Left lung (tissue), 4 donors: ENCODE measurements at regions not wholly inside any gene's neighbourhood (a gene's known extent, or its start where the extent isn't known, plus 50 kb on each side); places are given as distances from the start of the nearest gene placed in this dataset.

ENCODE experiments used
- ATAC-seq: fragments of 200-7000 bp; cut with Tn5 transposase; one replicate; pipeline ENCODE4 v1.9.1; 2020; ENCODE audit warnings: moderate library complexity
- DNase-seq, 4 donors: peaks; one replicate each; pipeline ENCODE4 v3.0.0-alpha.2; 2013 to 2020
- H3K27ac ChIP-seq, 2 donors: fragments of 200-600 bp; sonication (generic) in 1 of 2; one replicate each; pipeline versions ENCODE4 v1.5.0 to v1.8.0; 2020 to 2021
- H3K27me3 ChIP-seq, 2 donors: fragments of 200-600 bp; sonication (generic) in 1 of 2; one replicate each; pipeline versions ENCODE4 v1.5.0 to v1.8.0; 2020 to 2021
- H3K36me3 ChIP-seq, 2 donors: fragments of 200-600 bp; sonication (generic) in 1 of 2; one replicate each; pipeline versions ENCODE4 v1.5.0 to v1.8.0; 2020 to 2021
- H3K4me1 ChIP-seq, 2 donors: fragments of 200-600 bp; one replicate each; pipeline ENCODE4 v1.8.0; 2021
- H3K4me3 ChIP-seq, 2 donors: fragments of 200-600 bp; sonication (generic) in 1 of 2; one replicate each; pipeline versions ENCODE4 v1.5.0 to v1.8.0; 2020 to 2021; ENCODE audit warnings: mild to moderate bottlenecking in 1 of 2
- H3K9me3 ChIP-seq, 2 donors: fragments of 200-600 bp; sonication (generic) in 1 of 2; one replicate each; pipeline versions ENCODE4 v1.5.0 to v1.8.0; 2020 to 2021
- intact Hi-C, 2 donors: fragments of 100-400 bp; cut with DNase I; formaldehyde crosslinking; loops; one replicate each; pipeline versions ENCODE4 v1.11.2 to v1.14.2; 2022
- TF ChIP-seq, protein P1 (sequence below), 2 donors: fragments of 200-600 bp; sonication (generic) in 1 of 2; IDR thresholded peaks; one replicate each; pipeline versions ENCODE4 v1.5.0 to v1.8.0; 2021; ENCODE audit warnings: antibody characterized with exemption in 2 of 2
- donor health status: DM: no; HTN: yes; CAD: no.
- donor health status: DM: no; HTN: no; CAD: no.

- no peak overlapping the region for H3K4me3 ChIP-seq
- intact Hi-C loops, result no loop called here
- no peaks in the 10 kb centered on the region for H3K36me3 ChIP-seq
- peaks cover 0 to 5% of the 10 kb centered on the region in 2 donors for H3K27me3 ChIP-seq
- H3K27ac ChIP-seq, result no peak overlapping the region
- TF ChIP-seq, protein P1, sequence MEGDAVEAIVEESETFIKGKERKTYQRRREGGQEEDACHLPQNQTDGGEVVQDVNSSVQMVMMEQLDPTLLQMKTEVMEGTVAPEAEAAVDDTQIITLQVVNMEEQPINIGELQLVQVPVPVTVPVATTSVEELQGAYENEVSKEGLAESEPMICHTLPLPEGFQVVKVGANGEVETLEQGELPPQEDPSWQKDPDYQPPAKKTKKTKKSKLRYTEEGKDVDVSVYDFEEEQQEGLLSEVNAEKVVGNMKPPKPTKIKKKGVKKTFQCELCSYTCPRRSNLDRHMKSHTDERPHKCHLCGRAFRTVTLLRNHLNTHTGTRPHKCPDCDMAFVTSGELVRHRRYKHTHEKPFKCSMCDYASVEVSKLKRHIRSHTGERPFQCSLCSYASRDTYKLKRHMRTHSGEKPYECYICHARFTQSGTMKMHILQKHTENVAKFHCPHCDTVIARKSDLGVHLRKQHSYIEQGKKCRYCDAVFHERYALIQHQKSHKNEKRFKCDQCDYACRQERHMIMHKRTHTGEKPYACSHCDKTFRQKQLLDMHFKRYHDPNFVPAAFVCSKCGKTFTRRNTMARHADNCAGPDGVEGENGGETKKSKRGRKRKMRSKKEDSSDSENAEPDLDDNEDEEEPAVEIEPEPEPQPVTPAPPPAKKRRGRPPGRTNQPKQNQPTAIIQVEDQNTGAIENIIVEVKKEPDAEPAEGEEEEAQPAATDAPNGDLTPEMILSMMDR (IDR thresholded peaks at IDR 0.05), result no peak
- DNase-seq (no peak), ATAC-seq (no peak)
- H3K4me1 ChIP-seq, result no peaks in the 10 kb centered on the region
- no peaks in the 10 kb centered on the region for H3K9me3 ChIP-seq
Observed at GRCh38 chr11:32161293-32161692, 70.4 kb downstream of the RCN1 start.

- TF ChIP-seq, protein P1 (IDR thresholded peaks at IDR 0.05), result no peak
- Histone ChIP-seq H3K27ac (no peak overlapping the region), H3K27me3 (peaks cover 0 to 5% of the 10 kb centered on the region in 2 donors), H3K36me3 (no peaks in the 10 kb centered on the region), H3K9me3 (no peaks in the 10 kb centered on the region), H3K4me3 (no peak overlapping the region), H3K4me1 (no peaks in the 10 kb centered on the region)
- ATAC-seq (no peak), DNase-seq (no peak)
- intact Hi-C loops, result no loop called here
Observed at GRCh38 chr11:32162351-32162750, 71.5 kb downstream of the RCN1 start.

- TF ChIP-seq, protein P1 (IDR thresholded peaks at IDR 0.05), result no peak
- no peak overlapping the region for H3K27ac ChIP-seq
- H3K4me1 ChIP-seq, result no peaks in the 10 kb centered on the region
- H3K9me3 ChIP-seq, result no peaks in the 10 kb centered on the region
- no peak for DNase-seq
- no peaks in the 10 kb centered on the region for H3K36me3 ChIP-seq
- H3K4me3 ChIP-seq, result no peak overlapping the region
- intact Hi-C loops, result no loop called here
- no peak for ATAC-seq
- peaks cover 0 to 5% of the 10 kb centered on the region in 2 donors for H3K27me3 ChIP-seq
Observed at GRCh38 chr11:32162906-32163305, 72.0 kb downstream of the RCN1 start.

GRCh38 chr11:32163557-32163956 is 72.7 kb downstream of the RCN1 start:
- Histone ChIP-seq H3K27me3 (peaks cover 0 to 5% of the 10 kb centered on the region in 2 donors), H3K27ac (no peak overlapping the region), H3K4me1 (no peaks in the 10 kb centered on the region), H3K9me3 (no peaks in the 10 kb centered on the region), H3K36me3 (no peaks in the 10 kb centered on the region), H3K4me3 (no peak overlapping the region)
- ATAC-seq (no peak), DNase-seq (no peak)
- TF ChIP-seq, protein P1 (IDR thresholded peaks at IDR 0.05), result no peak
- intact Hi-C loops, result no loop called here

DNA sequence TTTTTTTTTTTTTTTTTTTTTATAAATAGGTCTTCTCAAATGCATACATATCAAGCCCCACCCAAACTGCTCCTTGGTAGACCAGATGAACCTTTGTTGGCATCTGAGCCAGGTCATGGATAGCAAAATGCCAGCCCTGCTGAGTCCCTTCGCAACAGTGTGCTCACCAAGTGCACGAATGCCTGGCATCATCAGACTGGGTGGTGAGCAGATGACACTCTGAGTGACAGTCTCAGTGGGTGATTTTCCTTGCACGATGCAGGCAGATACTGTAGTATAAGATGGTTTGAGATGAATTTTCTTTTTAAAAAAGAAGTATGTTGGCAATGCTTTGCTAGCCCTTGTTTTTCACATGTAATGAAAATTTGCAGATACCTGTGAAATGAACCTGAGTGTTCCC is 74.0 kb downstream of the RCN1 start:
- DNase-seq, result no peak
- TF ChIP-seq, protein P1 (IDR thresholded peaks at IDR 0.05), result no peak
- no peaks in the 10 kb centered on the region for H3K36me3 ChIP-seq
- ATAC-seq, result no peak
- no peak overlapping the region for H3K27ac ChIP-seq
- intact Hi-C loops, result no loop called here
- no peaks in the 10 kb centered on the region for H3K9me3 ChIP-seq
- peaks cover 0 to 5% of the 10 kb centered on the region in 2 donors for H3K27me3 ChIP-seq
- no peak overlapping the region for H3K4me3 ChIP-seq
- no peaks in the 10 kb centered on the region for H3K4me1 ChIP-seq
